ENCODE measurements at regions not wholly inside any gene's neighbourhood (a gene's known extent, or its start where the extent isn't known, plus 50 kb on each side); places are given as distances from the start of the nearest gene placed in this dataset.
"Not testable (repeated sequence)": the region's sequence is repeated elsewhere in the genome, so short reads cannot be mapped to it uniquely, and the experiment has no call there.

DNA sequence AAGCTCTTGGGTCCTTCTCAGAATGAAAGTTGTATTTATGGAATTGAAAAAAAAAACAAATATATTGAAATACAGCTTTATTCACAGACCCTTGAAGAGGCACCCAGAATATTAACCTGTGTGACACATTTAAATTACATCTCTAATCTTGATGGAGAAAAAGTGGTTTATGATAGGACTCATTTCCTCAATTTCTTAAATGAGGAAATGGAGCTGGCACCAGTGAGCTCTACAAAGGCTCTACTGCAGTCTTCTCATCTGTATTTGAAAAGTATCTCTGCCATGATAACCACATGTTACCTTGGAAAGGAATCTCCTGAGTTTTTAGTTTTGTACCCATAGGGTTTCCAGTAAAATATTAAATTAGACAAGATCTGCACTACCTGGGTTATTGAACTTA lies 186.5 kb downstream of the HIPK3 start:
- no peak for DNase-seq (ENCODE audit: low read depth, low spot score)
- TF ChIP-seq, protein P1, sequence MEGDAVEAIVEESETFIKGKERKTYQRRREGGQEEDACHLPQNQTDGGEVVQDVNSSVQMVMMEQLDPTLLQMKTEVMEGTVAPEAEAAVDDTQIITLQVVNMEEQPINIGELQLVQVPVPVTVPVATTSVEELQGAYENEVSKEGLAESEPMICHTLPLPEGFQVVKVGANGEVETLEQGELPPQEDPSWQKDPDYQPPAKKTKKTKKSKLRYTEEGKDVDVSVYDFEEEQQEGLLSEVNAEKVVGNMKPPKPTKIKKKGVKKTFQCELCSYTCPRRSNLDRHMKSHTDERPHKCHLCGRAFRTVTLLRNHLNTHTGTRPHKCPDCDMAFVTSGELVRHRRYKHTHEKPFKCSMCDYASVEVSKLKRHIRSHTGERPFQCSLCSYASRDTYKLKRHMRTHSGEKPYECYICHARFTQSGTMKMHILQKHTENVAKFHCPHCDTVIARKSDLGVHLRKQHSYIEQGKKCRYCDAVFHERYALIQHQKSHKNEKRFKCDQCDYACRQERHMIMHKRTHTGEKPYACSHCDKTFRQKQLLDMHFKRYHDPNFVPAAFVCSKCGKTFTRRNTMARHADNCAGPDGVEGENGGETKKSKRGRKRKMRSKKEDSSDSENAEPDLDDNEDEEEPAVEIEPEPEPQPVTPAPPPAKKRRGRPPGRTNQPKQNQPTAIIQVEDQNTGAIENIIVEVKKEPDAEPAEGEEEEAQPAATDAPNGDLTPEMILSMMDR (IDR thresholded peaks at IDR 0.05; ENCODE audit: low read depth, low read length) = no peak
- no peak overlapping the region for H3K4me3 ChIP-seq (ENCODE audit: low read depth, low read length)
- in situ Hi-C loops (cut with HindIII; ENCODE audit: low sequenced_read_pairs) = no loop called here

DNA sequence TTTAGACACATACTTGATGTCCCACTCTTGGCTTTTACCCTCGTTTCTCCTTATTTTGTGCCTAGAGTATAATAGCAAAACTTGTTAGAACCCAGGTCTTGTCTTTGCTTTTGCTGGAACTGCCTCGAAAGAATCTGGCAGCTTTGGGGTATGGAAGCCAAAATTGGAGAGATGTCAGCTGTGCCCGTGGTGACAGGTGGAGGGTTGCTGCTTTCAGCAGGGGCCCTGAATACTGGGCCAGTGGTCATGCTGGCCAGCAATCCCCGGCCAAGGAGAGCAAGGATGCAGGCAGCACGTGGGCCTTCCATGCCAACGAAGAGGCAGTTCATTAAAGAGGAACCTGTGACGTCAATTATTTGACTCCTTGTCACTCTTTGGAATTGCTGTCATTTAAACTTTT lies 181.1 kb downstream of the HIPK3 start:
- TF ChIP-seq, protein P1 (IDR thresholded peaks at IDR 0.05; ENCODE audit: low read depth, low read length) = no peak
- no peak for DNase-seq (ENCODE audit: low read depth, low spot score)
- in situ Hi-C loops (cut with HindIII; ENCODE audit: low sequenced_read_pairs) = no loop called here
- H3K4me3 ChIP-seq (ENCODE audit: low read depth, low read length) = no peak overlapping the region

DNA sequence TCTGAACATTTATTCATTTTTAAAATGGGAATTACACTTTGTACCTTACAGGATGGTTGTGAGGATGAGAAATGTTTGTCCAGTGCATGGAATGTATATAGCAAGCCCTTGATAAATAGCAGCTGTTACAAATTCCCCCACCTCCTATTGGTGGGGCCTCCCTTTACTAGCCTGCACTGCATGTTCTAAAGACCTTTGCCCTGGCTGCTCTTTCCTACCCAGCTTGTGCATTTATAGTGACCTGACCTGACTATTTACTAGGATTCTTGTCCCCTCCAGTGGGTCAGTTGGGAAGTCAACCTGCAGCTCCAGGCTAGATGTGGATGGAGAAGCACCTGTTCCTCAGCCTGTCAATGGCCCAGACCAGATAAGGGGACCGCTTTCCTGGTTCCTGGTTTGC lies 180.3 kb downstream of the HIPK3 start:
- DNase-seq (ENCODE audit: low read depth, low spot score) = no peak
- H3K4me3 ChIP-seq (ENCODE audit: low read depth, low read length) = no peak overlapping the region
- TF ChIP-seq, protein P1 (IDR thresholded peaks at IDR 0.05; ENCODE audit: low read depth, low read length) = no peak
- in situ Hi-C loops (cut with HindIII; ENCODE audit: low sequenced_read_pairs) = no loop called here

DNA sequence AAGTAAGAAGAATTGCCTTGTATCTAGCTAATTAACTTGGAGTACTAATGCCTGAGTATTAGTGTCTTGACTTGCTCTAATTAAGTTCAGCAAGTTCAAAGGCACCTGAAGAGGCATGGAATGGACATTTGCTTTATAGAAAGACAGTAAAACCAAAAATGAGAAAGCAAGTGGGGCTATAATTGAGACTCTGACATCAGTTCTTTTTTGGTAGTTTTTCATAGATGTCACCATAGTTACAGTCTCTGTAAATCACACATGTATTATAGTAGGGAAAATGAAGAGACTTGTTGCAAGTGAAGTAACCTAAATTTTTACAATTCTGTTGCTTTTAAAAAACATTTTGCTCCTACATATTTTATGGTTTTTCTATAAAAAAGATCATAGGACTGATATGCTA lies 178.0 kb downstream of the HIPK3 start:
- in situ Hi-C loops (cut with HindIII; ENCODE audit: low sequenced_read_pairs) = no loop called here
- H3K4me3 ChIP-seq (ENCODE audit: low read depth, low read length) = no peak overlapping the region
- DNase-seq (ENCODE audit: low read depth, low spot score) = no peak
- TF ChIP-seq, protein P1 (IDR thresholded peaks at IDR 0.05; ENCODE audit: low read depth, low read length) = no peak

DNA sequence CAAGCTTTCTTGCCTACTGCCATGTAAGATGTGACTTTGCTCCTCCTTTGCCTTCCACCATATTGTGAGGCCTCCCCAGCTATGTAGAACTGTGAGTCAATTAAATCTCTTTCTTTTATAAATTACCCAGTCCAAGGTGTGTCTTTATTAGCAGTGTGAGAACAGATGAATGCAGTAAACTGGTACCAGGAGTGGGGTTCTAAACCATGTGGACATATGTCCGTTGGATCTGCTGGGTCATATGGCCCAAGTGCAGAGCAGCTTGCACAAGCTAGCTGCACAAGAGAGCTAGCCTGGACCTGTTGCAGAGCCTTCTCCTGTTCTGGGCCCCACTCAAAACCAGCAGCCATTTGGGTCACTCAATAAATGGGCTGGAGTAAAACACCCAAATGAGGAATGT lies 177.1 kb downstream of the HIPK3 start:
- TF ChIP-seq, protein P1 (IDR thresholded peaks at IDR 0.05; ENCODE audit: low read depth, low read length) = no peak
- in situ Hi-C loops (cut with HindIII; ENCODE audit: low sequenced_read_pairs) = no loop called here
- no peak for DNase-seq (ENCODE audit: low read depth, low spot score)
- H3K4me3 ChIP-seq (ENCODE audit: low read depth, low read length) = no peak overlapping the region

DNA sequence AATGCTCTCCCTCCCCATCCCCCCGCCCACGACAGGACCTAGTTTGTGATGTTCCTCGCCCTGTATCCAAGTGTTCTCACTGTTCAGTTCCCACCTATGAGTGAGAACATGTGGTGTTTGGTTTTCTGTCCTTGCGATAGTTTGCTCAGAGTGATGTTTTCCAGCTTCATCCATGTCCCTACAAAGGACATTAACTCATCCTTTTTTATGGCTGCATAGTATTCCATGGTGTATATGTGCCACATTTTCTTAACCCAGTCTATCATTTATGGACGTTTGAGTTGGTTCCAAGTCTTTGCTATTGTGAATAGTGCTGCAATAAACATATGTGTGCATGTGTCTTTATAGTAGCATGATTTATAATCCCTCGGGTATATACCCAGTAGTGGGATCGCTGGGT lies 171.3 kb downstream of the HIPK3 start:
- H3K4me3 ChIP-seq (ENCODE audit: low read depth, low read length); in situ Hi-C loops (cut with HindIII; ENCODE audit: low sequenced_read_pairs); DNase-seq (ENCODE audit: low read depth, low spot score): not testable (repeated sequence)

DNA sequence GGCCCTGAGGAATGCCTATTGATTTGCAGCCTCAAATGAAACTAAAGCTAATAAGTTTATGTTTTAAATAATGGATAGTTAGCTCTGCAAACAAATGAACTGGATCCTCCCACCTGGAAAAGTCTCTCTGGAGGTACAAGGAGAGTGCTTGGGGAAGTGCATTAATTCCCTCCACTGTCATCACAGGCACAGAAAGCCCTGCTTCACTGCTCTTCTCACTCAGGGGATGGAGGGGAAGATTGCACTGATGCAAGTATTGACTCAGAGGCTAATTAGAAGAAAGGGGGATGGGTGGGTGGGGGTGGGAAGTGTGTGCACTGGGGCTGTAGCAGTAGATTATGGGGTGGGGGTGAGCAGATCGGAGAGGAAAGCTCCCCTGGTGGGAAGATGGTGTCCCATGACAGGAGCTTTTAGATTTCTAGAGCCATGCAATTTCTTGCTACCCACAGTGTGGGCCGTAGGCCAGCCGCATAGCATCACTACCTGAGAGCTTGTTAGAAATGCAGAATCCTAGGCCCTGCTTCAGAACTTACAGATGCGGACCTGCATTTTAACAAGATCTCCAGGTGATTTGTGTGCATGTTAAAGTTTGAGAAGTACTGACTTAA lies 163.9 kb downstream of the HIPK3 start:
- no peak for DNase-seq (ENCODE audit: low read depth, low spot score)
- H3K4me3 ChIP-seq (ENCODE audit: low read depth, low read length) = no peak overlapping the region
- in situ Hi-C loops (cut with HindIII; ENCODE audit: low sequenced_read_pairs) = no loop called here
- TF ChIP-seq, protein P1 (IDR thresholded peaks at IDR 0.05; ENCODE audit: low read depth, low read length) = no peak
